Kidney (tissue), 13 donors: ENCODE measurements at regions not wholly inside any gene's neighbourhood (a gene's known extent, or its start where the extent isn't known, plus 50 kb on each side); places are given as distances from the start of the nearest gene placed in this dataset.
A peak's percentile ranks its signal among the peaks of the same experiment; 100 is the strongest.

Experiments used
- DNase-seq, 5 donors: peaks; one replicate each; pipeline ENCODE4 v3.0.0-alpha.2; 2013 to 2020
- FAIRE-seq: peaks from 2 replicates; lab custom pipeline; 2012; peaks lifted over from hg19 to GRCh38; lab: Jason Lieb, UNC
- H3K27ac ChIP-seq, 2 donors: one replicate each; pipeline ENCODE4 v1.7.0; 2013; ENCODE audit warnings: low read depth in 2 of 2, low read length in 2 of 2, inconsistent platforms in 1 of 2
- H3K27me3 ChIP-seq: one replicate; pipeline ENCODE4 v1.7.1; 2013; ENCODE audit warnings: low read length, inconsistent platforms; ENCODE audit not compliant: control insufficient read depth, insufficient read depth
- H3K36me3 ChIP-seq, 3 donors: one replicate each; pipeline versions ENCODE4 v1.7.0 to v1.7.1; 2013; ENCODE audit warnings: low read length in 3 of 3, control low read depth in 1 of 3, inconsistent platforms in 1 of 3; ENCODE audit not compliant: insufficient read depth in 3 of 3, control insufficient read depth in 2 of 3
- H3K4me1 ChIP-seq, 3 donors: one replicate each; pipeline versions ENCODE4 v1.7.0 to v1.7.1; 2013; ENCODE audit warnings: low read length in 3 of 3, inconsistent platforms in 1 of 3, low read depth in 1 of 3; ENCODE audit not compliant: control insufficient read depth in 2 of 3, insufficient read depth in 2 of 3
- H3K4me3 ChIP-seq, 3 donors: one replicate each; pipeline versions ENCODE4 v1.7.0 to v1.8.1; 2013; ENCODE audit warnings: low read length in 3 of 3, control low read depth in 1 of 3, inconsistent platforms in 1 of 3
- H3K9ac ChIP-seq, 3 donors: one replicate each; pipeline versions ENCODE4 v1.7.0 to v1.7.1; 2013; ENCODE audit warnings: low read length in 3 of 3, control low read depth in 1 of 3, inconsistent platforms in 1 of 3
- H3K9me3 ChIP-seq, 3 donors: one replicate each; pipeline versions ENCODE4 v1.7.0 to v1.7.1; 2013; ENCODE audit warnings: low read length in 3 of 3, control low read depth in 1 of 3, inconsistent platforms in 1 of 3; ENCODE audit not compliant: control insufficient read depth in 2 of 3, insufficient read depth in 1 of 3
- intact Hi-C: fragments of 100-400 bp; cut with DNase I; formaldehyde crosslinking; loops from one replicate; pipeline ENCODE4 v1.11.1; 2022
- TF ChIP-seq, protein P1 (sequence below): IDR thresholded peaks from 3 replicates; pipeline ENCODE4 v1.5.1; 2012; ENCODE audit warnings: mild to moderate bottlenecking, moderate library complexity, borderline replicate concordance; ENCODE audit not compliant: insufficient read depth; ENCODE audit errors: extremely low read depth
- donor health status: control.
- donor health status: control.
- donor health status: control.
- donor health status: control.
- donor health status: control.
- donor health status: DM: yes; HTN: yes; CAD: no.
- donor health status: Normal renal cell carcinoma (clear cell type).

DNA sequence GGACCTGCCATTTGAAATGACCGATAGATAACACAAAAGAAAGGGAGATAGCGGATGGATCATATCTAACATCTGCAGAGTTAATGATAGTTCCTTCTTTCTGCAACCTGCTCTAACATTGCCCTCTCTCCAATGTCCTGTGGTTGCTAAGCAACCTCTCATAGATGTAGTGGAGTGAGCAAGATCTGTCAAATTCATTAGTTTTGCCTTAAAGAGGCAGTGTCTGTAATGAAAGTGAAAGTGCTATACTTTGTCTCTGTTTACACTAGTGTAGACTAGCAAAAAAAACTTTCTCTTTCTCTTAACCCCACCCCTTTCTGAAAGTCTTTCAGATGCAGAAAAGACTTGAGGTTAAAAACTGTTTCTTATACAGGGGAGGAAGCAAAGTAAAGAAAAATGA lies 1196.9 kb downstream of the SORCS3 start:
- peaks cover 0 to 2% (median 0%) of the 10 kb centered on the region in 3 donors for H3K4me1 ChIP-seq
- FAIRE-seq (no peak), DNase-seq (peak in 2 of 5 donors; percentile 63 to 81)
- no peak overlapping the region for H3K27ac ChIP-seq
- no peaks in the 10 kb centered on the region for H3K9me3 ChIP-seq
- TF ChIP-seq, protein P1, sequence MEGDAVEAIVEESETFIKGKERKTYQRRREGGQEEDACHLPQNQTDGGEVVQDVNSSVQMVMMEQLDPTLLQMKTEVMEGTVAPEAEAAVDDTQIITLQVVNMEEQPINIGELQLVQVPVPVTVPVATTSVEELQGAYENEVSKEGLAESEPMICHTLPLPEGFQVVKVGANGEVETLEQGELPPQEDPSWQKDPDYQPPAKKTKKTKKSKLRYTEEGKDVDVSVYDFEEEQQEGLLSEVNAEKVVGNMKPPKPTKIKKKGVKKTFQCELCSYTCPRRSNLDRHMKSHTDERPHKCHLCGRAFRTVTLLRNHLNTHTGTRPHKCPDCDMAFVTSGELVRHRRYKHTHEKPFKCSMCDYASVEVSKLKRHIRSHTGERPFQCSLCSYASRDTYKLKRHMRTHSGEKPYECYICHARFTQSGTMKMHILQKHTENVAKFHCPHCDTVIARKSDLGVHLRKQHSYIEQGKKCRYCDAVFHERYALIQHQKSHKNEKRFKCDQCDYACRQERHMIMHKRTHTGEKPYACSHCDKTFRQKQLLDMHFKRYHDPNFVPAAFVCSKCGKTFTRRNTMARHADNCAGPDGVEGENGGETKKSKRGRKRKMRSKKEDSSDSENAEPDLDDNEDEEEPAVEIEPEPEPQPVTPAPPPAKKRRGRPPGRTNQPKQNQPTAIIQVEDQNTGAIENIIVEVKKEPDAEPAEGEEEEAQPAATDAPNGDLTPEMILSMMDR: no peak
- peak overlapping the region; percentile 46 to 85 (median 53) for H3K4me3 ChIP-seq
- H3K9ac ChIP-seq: peak overlapping the region in 1 of 3 donors; percentile 17
- no peaks in the 10 kb centered on the region for H3K36me3 ChIP-seq
- no peaks in the 10 kb centered on the region for H3K27me3 ChIP-seq
- intact Hi-C loops: no loop called here

DNA sequence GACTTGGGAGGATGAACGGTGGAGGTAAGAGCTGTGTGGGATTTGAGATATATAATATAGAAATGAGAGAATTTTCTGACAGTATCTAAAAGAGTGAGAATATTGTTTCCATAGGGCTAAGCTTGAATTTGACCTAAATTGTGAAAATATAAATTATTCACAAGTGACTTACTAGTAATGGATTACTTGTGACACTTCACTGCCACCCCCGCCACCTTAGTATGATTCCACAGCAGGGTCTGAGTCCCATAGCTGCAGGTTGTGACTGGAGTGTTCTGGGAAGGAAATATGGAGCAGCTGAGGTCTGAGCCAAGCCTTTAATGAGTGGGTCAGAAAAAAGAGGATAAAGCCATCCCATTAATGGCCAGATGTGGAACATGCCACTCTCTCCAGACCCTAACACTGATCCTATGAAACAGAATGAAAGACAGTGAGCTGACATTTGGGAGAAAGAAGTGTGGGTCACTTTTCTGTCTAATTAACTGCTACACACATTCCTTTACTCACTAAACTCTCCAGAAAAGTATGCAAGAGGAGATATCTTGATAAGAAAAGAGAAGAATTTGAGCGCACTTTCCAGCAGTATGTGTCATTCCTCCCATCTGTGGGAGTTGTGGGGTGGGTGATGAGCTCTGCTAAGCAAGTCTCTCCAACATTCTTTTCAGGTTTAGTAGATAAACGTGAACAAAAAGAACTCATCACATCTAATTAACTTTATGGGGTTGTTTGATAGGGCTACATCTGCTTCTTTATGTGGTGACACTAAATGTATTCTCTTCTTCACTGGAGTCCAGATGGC lies 1193.4 kb downstream of the SORCS3 start:
- Histone ChIP-seq H3K9me3 (no peaks in the 10 kb centered on the region), H3K27me3 (no peaks in the 10 kb centered on the region), H3K9ac (no peak overlapping the region), H3K4me1 (no peaks in the 10 kb centered on the region), H3K36me3 (no peaks in the 10 kb centered on the region), H3K27ac (no peak overlapping the region), H3K4me3 (no peak overlapping the region)
- FAIRE-seq (no peak), DNase-seq (peak in 2 of 5 donors; percentile 45 to 58)
- TF ChIP-seq, protein P1: no peak
- intact Hi-C loops: no loop called here

DNA sequence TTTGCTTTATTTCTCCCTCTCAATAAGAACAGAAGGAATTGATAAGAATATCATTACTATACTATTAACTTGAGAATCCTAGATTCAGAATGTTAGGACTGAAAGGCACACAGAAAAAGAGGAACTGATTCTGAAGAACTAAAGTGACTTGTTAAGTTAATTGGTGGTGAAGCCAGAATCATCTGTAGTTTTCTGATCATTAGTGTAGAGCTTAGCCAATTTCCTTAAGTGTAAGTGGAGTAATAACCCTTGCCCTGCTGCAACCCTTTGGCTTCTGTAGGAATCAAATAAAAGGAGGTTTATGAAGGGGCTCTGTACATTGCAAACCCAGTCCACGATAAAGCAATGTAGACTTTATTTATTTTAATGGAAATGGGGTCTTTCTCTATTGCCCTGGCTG lies 1186.0 kb downstream of the SORCS3 start:
- no peak for FAIRE-seq
- H3K4me3 ChIP-seq: no peak overlapping the region
- intact Hi-C loops: no loop called here
- no peak overlapping the region for H3K9ac ChIP-seq
- no peaks in the 10 kb centered on the region for H3K4me1 ChIP-seq
- DNase-seq: no peak
- H3K27ac ChIP-seq: no peak overlapping the region
- no peaks in the 10 kb centered on the region for H3K27me3 ChIP-seq
- no peaks in the 10 kb centered on the region for H3K9me3 ChIP-seq
- TF ChIP-seq, protein P1: no peak
- no peaks in the 10 kb centered on the region for H3K36me3 ChIP-seq
